ENCODE measurements at regions not wholly inside any gene's neighbourhood (a gene's known extent, or its start where the extent isn't known, plus 50 kb on each side); places are given as distances from the start of the nearest gene placed in this dataset.
"Not testable (repeated sequence)": the region's sequence is repeated elsewhere in the genome, so short reads cannot be mapped to it uniquely, and the experiment has no call there.

DNA sequence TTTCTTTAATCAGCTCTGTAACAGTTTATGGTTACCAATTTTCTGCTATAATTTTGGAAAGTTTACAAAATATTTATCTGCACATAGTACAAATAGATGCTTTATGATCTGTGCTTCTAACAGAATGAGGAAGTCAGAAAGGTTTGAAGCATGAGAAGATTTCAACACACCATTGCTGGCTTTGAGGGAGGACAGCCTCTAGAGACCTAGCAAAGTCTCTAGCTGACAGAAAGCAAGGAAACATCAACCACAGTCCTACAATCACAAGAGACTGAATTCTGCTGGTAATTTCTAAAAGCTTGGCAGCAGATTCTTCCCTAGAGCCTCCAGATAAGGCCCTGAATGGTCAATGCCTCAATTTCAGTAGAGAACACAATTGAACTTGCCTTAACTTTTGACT lies 750.8 kb upstream of the SLC35B3 start:
- DNase-seq (ENCODE audit: low read depth), result no peak

DNA sequence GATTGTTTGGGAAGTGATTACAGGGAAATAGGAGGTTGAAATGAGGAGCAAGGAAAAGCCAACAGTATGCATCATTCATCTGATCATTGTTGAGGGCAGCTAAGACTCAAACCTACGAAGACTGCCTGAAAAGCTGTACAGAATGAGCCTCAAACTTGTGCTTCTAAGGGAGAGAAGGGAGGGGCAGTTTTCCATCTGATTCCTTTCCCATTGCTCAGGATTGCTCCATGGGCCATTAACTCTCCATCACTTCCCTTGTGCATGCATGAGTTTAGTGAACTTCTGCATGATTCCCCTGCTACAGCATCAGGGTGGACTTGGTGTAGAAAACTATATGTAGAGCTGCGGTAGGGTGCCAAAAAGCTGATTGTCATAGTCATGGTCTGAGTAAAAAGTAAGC lies 742.7 kb upstream of the SLC35B3 start:
- DNase-seq (ENCODE audit: low read depth), result no peak

DNA sequence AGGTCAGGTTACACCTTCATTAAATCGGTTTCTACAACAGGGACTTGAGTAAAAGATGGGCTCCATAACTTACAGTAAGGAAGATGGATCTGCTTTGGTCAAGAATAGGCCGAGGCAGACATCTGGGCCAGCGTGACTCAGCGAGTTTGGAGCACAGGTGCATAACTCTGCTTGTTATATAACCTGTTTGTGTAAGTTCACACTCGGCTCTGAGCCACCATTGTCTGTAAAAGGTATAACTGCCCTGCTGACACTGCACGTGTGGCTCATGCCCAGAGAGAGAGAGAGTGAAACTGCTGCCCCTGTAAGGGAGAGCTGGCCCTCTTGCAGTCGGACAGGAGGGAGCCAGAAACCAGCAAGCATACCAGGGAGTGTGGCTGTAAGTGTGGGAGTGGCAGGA lies 737.9 kb upstream of the SLC35B3 start:
- no peak for DNase-seq (ENCODE audit: low read depth)

DNA sequence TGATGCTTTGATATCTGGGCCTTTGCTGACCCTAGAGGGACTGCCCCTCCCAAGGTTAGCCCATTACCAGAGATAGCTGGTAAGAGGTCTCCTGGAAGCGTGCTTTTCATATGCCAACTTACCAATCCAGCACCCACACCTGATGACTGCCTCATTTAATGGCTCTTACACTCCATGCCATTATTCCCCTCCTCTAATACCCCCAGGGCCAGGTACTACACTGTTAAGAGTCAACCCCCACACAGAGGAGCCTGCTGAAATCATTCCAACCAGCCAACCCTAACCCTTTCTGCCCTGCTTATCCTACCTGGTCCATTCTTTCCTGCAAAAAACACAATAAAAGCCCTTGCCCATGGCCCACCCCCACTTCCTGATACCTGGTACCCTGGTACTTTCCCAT lies 736.8 kb upstream of the SLC35B3 start:
- DNase-seq (ENCODE audit: low read depth), result no peak

DNA sequence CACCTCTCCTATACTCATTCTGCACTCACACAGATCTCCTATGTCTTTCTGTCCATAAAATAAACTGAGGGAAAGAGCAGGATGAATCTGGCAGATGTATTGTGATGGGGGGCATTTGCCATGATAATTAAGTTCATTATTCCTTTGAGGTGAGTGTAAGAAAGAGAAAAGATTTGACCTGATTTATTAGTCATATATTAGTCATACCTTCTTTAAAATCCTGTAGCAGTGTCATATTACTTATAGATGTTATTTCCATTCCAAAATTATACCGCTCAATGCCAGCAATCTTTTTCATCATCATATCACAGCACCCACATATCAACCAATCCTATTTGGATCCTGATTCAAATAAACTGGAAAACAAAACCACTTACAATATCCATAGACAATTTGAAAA lies 733.3 kb upstream of the SLC35B3 start:
- DNase-seq (ENCODE audit: low read depth), result no peak

DNA sequence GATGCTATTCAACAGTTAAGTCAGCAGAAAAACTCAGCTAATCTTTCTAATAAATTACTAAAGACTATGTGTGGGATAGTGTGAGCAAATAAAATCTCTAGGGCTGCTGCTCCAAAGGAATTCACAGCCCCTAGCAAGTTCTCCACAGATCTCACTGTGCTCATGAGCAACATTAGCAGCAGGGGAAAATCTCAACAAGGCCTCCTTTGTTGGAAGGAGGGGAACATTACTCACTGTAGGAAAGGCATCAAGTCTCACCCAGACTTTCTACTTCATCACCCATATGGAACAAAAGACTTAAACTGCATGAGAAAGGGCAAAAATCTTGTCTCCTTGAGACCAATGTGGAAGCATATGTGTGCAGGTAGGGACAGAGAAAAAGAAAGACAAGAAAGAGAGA lies 726.4 kb upstream of the SLC35B3 start:
- DNase-seq (ENCODE audit: low read depth), result no peak

DNA sequence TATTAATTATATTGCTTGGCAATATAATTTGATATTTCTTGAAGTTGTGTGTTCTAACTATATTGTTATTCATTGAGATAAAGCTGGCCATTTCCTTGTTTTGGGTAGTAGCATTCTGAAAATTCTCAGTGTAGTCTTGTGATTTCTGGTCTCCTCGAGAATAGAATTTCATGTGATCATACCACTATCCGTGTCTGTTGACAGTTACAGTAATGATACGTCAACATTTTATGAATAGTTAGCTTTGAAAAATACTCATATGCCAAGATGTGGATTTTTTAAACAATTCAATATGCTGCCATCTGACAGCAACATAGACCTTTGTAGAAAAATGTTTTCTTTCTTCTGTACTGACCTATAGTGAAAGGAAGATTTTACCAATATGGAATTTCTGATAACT lies 723.7 kb upstream of the SLC35B3 start:
- no peak for DNase-seq (ENCODE audit: low read depth)

DNA sequence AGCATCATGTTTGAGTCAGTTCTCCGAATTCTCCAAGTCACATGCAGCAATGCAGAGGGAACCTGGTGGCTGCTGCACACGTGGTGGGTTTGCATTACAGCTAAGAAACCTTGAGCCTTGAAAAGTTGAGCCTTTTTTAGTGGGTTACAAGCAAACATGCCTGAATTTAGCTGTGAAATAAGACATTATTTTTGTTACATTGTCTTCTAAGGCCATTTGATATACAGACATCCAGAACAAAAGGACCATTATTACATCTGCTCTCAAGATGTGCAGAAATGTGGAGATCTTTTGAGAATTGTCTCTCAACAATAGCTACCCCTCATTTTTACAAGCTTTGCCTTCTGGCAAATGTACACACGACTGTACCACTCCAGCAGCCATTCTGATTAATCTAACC lies 720.5 kb upstream of the SLC35B3 start:
- DNase-seq (ENCODE audit: low read depth), result no peak

DNA sequence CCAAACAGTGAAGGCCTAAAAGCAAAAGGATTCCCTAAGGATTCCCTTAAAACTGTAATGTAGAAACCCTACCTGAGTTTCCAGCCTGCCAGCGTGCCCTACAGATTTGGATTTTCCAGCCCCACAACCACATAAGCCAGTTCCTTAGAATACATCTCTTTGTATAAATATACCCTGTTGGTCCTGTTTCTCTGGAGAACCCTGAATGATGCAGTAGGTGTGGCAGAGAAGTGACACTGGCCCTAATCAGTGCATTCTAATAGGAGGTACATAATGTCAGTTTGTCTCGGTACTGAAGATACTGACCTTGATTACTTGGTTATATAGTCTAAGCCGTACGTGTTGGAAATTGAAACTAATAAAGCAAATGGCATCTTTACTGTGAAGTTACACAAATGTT lies 707.8 kb upstream of the SLC35B3 start:
- no peak for DNase-seq (ENCODE audit: low read depth)

DNA sequence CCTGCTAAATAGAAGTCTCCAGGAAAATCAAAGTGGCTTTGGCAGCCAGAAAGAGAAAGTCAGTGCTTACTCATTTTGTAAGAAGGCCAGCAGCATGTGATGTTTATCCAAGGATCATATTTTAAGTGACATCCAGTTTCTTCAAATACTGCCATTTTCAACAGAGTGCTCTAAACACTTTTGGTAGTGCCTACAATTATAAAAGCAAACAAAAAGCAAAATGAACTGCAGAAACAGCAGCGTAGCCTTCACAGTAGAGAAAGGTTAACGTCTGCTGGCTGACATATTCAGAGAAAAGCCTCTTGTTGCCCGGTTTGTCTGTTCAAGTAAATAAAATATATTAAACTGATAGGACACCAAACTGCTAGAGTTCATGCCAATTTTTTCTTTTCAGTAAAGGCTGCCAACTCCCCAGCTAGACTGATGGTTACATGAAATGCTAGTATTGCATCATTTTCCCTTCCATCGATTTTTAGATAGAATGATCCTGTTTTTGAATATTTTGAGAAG lies 705.7 kb upstream of the SLC35B3 start:
- DNase-seq (ENCODE audit: low read depth), result peak; percentile 62

DNA sequence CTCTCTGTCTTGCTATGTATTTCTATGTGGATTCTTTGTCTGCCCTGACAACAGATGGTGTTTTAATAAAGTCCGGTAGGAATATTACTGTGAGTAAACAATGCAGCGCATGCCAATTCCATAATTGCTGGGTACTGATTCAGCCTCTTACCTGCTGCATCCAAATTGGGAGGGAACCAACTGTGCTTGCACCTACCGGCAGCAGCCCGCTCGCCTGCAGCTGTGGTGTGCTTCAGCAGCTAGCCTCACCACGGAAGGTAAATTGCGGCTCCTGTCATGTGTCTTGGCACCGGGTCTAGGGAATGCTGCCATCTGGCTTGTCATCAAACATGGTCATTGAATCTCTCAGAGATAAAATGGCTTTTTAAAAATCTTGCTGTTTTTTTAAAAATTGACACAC lies 704.8 kb upstream of the SLC35B3 start:
- no peak for DNase-seq (ENCODE audit: low read depth)

DNA sequence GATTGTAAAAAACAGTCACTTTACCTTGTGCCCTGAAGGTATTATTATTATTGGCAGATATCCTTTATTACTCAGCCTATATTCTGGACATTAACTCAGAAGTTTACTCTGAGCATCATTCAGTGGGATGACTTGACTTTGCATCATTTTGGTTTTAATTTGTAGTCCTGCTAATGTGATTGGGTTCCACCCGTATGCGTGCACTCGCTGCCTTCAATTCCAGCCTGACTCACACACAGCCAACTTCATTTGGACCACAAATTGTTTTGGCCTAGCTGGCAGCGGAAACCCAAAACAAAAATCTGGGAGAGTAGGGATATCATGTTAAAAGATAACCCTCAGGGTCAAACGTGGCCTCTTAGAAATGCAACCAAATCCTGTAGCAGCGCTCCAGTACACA lies 704.4 kb upstream of the SLC35B3 start:
- DNase-seq (ENCODE audit: low read depth), result peak; percentile 50

DNA sequence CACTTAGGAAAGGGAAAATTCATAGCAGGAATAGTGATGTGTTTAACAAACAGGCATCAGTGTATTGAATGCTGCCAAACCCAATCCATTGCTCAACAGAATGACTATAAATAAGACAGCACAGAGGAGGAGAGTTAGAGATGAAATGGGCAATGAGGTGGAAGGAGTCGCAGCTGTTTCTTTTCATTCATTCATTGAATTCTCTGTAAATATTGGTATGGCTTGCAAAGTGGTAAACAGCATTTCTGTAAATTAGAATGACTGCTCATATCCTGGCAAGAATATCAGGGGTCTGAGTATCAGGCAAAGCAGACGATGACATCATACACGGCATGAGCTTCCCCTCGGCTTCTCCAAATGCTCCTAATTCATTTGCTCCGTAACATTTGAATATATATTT lies 703.6 kb upstream of the SLC35B3 start:
- peak; percentile 45 for DNase-seq (ENCODE audit: low read depth)

DNA sequence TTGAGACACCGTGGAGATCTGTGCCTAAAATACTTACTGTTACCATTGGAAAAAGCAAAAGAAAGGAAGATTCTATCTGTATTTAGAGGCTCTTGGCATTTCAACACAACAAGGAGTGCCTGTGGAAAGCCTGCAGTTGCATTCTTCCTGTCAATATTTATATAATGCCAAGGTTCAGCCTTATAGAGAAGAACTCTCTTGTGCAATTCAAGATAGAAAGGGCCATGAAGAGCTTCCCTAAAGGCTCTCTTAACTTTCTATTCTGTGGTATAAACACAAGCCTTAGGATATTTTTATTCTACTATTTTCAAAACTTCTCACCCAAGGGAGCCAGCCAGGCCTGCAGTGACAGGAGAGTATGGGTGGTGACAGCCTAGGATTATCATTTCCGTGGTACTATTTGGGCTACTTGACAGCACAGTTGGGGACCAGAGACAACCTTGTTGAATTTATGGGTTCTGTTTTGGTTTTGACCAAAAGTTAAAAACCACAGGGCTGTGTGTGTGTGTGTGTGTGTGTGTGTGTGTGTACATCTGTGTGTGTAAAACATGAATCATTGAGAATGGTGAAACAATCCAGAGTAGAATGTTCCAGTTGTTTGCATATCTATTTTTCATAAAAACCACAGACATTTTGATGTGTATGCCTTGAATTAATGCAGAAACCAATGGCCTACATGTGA lies 700.9 kb upstream of the SLC35B3 start:
- DNase-seq (ENCODE audit: low read depth), result peak; percentile 75

DNA sequence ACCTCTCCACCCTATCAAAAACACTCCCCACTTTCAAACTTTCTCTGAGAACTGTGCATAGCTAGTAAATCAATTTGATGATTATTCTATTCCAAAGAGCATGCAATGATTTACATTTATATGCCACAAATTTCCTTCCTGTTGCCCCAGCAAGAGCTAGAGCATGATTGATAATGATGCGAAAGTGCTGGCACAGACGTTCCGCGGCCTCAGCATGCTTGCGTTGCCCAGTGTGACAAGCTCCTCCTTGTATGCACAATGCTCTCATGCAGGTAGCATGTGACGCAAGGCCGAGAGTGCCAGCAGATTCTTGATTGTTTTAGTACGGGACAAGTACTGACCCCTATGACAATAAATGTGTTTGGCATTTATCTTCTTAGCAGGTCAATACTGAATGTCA lies 696.3 kb upstream of the SLC35B3 start:
- no peak for DNase-seq (ENCODE audit: low read depth)

DNA sequence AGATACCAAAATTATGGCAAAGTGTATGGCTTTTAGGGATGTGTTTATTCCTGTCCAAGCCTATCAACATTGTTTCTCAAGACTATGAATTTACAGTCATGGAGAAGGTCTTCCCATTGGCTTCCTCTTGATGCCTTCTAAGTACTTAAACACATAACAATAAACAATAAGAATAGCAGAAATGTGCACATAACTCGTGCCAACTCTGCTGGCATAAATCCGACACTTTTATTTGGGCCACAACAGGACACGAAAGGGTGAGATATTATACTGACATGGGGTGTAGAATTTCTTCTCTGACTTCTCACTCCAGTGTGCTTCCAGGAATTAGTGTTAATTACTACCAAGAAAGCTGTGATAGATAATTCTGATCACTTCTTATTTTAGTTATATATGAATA lies 695.9 kb upstream of the SLC35B3 start:
- DNase-seq (ENCODE audit: low read depth), result no peak

DNA sequence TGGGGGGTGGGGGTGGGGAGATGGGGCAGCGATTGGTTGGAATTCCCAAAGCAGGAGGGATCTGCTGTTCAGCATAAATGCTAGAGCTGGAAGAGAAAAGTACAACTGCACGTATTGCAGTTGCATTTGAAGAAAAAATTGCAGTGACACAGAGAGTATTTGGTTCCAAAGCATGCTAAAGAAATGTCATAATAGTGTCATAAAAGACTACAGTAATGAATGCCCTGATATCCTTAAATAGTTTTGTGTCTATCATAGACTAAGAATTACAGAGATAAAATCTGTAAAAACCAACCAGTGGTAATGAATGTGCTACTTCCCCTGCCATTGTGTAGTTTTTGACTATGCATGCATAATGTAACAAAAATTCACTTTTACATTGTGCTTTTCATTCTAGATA lies 693.6 kb upstream of the SLC35B3 start:
- DNase-seq (ENCODE audit: low read depth), result no peak

DNA sequence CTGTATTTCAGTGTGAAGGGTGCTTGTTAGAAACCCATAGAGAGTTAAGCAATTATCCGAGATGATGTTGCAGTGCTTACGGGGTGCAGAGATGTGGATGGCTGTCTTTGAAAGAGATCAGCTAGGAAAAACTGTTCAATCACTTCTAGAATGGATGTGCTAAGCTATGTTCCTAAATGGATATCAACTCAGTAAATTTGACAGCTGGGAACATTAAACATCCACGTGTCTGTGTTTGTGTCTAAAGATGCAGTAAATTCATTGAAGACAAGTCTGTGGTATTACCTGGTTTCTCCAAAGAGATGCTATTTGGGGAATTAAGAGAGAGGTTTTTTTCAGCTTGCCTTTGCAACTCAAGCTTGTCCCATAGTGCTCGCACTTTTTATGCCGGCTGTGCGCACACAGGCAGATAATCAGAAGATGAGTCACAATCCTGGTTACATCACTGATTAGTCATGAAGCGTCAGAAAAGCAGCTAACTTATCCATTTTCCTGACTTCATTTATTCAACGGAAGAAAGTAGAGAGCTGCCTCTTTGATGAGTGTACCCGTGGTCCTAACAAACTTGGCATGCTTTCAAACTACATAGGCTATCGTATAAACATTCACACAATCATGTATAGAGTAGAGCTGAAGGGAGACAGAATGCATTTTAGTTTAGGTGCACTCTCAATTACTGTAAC lies 691.7 kb upstream of the SLC35B3 start:
- peak; percentile 71 for DNase-seq (ENCODE audit: low read depth)

DNA sequence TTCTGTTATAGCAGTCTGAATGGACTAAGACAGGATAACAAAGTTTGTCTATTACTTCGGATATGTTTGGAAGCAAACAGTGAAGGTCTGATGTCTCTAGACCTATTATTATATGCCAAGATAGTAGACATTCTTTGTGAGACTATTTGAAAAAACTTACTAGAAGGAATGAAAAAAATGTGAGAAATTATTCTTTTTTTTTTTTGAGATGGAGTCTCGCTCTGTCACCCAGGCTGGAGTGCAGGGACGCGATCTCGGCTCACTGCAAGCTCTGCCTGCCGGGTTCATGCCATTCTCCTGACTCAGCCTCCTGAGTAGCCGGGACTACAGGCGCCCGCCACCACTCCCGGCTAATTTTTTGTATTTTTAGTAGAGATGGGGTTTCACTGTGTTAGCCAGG lies 690.7 kb upstream of the SLC35B3 start:
- DNase-seq (ENCODE audit: low read depth), result not testable (repeated sequence)

DNA sequence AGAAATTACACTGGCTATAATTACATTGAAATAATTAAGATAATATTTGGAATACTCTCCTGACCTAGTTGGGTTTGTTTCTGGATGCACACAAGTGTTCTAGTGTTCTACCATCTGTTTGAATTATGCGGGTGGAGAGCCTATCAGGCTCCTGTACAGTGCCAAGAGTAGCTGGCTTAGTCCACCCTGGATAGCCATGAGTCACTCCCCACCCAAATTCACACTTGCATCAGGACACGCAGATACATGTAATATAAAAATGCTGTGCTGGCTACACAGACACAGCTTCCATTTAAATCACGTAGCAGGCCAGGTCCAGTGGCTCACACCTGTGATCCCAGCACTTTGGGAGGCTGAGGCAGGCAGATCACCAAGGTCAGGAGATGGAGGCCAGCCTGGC lies 686.2 kb upstream of the SLC35B3 start:
- peak; percentile 59 for DNase-seq (ENCODE audit: low read depth)

DNA sequence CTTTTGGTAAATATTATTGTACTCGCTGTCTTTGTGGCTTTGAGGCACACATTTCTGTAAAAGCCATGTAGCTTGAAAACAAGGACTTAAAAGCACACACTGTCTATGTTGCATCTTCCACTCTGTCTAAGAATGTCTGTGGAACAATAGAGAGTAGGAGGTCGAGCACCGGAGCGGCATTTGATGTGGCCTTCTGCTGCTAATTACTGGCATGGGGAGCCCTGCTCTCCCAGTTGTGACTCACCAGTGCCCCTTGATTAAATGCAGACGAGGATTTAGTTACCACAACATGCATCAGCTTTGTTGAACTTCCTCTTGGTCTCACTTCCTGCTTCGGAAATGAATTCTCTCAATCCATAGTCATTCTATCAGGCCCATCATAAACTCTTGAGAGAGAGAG lies 680.7 kb upstream of the SLC35B3 start:
- peak; percentile 81 for DNase-seq (ENCODE audit: low read depth)

DNA sequence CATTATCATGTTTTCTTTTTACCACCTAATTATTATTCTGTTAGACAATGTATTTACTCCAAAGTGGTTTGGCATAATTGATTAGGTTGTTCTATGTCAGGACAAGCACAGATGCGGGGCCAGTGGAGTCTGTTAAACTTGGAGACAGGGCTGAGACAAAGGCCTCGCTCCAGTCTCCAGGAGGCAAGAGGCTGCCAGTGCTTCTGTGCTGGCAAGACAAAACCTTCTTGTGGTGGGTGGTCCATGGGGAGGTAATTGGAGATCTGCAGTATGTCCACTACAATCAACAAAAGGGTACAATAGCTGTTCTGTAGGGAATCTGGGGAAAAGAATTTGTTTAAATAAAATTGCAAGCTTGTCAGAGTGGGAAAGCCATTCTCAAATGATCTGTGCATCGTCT lies 677.2 kb upstream of the SLC35B3 start:
- DNase-seq (ENCODE audit: low read depth), result no peak

DNA sequence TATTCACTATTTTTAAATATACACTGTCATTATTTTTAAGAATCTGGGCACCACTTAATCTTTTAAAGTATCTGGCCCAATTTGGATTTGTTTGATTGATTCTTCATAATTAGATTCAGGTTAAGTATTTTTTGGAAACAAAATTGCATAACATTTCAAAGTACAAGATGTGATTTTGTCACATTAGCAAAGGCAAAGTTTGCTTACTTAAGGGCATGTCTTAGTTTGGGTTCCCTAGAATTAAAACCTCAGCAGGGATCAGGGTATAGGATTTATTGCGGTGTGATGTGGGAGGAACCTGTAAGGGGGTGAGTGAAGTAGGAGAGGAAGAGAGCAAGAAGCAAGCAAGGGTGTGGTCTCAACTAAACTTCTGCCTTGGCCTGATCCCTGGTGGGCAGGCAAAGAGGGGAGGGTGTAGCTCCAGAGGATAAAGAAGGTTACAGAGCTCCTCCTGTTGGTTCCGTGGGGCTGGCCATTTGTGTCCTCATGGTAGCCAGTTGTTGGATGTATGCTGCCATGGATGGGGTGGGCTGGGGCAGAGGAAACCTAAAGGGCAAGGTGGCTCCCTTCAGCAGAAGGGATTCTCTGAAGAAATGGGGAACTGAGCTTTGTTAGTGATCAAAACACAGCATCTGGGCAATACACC lies 668.7 kb upstream of the SLC35B3 start:
- DNase-seq (ENCODE audit: low read depth), result no peak

All from fibroblast of gingiva (primary cell).